ENCODE measurements at regions not wholly inside any gene's neighbourhood (a gene's known extent, or its start where the extent isn't known, plus 50 kb on each side); places are given as distances from the start of the nearest gene placed in this dataset.

DNA sequence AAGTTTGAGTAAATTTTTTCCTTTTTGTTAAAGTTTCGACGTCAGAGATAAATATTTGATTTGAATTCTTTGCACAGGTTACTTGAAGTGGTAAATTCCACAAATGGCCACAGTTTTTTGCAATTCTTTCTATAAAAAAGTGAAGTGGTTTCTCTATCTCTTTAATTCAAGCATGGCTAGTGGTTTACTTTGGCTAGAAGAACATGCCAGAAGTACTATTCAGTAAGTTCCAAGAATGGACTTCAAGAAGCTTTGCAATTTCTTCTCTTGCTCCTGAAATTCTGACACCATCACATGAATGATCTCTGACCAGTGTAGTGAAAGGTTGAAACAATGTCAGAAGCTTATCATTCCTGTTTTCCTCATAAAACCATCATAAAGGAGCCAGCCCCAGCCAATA lies 55.7 kb upstream of the RNPC3 start:
- TF ChIP-seq, protein P1, sequence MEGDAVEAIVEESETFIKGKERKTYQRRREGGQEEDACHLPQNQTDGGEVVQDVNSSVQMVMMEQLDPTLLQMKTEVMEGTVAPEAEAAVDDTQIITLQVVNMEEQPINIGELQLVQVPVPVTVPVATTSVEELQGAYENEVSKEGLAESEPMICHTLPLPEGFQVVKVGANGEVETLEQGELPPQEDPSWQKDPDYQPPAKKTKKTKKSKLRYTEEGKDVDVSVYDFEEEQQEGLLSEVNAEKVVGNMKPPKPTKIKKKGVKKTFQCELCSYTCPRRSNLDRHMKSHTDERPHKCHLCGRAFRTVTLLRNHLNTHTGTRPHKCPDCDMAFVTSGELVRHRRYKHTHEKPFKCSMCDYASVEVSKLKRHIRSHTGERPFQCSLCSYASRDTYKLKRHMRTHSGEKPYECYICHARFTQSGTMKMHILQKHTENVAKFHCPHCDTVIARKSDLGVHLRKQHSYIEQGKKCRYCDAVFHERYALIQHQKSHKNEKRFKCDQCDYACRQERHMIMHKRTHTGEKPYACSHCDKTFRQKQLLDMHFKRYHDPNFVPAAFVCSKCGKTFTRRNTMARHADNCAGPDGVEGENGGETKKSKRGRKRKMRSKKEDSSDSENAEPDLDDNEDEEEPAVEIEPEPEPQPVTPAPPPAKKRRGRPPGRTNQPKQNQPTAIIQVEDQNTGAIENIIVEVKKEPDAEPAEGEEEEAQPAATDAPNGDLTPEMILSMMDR (IDR thresholded peaks at IDR 0.05 in 4 of 5, conservative IDR thresholded peaks at IDR 0.05 in 1 of 5): no peak
- TF ChIP-seq POLR2A (IDR thresholded peaks at IDR 0.05): no peak

Data from gastrocnemius medialis (tissue), 4 donors.